Inflammatory macrophage treated with lipopolysaccharide for 4 hours (primary cell): ENCODE measurements at regions not wholly inside any gene's neighbourhood (a gene's known extent, or its start where the extent isn't known, plus 50 kb on each side); places are given as distances from the start of the nearest gene placed in this dataset.
"Not testable (repeated sequence)": the region's sequence is repeated elsewhere in the genome, so short reads cannot be mapped to it uniquely, and the experiment has no call there.

Source experiments
- DNase-seq: peaks from one replicate; pipeline ENCODE4 v3.0.0-alpha.2; 2020

GRCh38 chr4:24195991-24196736 lies 306.3 kb upstream of the PPARGC1A start:
- DNase-seq = no peak

- DNase-seq = no peak
Observed at GRCh38 chr4:24192018-24192641, 302.3 kb upstream of the PPARGC1A start.

DNA sequence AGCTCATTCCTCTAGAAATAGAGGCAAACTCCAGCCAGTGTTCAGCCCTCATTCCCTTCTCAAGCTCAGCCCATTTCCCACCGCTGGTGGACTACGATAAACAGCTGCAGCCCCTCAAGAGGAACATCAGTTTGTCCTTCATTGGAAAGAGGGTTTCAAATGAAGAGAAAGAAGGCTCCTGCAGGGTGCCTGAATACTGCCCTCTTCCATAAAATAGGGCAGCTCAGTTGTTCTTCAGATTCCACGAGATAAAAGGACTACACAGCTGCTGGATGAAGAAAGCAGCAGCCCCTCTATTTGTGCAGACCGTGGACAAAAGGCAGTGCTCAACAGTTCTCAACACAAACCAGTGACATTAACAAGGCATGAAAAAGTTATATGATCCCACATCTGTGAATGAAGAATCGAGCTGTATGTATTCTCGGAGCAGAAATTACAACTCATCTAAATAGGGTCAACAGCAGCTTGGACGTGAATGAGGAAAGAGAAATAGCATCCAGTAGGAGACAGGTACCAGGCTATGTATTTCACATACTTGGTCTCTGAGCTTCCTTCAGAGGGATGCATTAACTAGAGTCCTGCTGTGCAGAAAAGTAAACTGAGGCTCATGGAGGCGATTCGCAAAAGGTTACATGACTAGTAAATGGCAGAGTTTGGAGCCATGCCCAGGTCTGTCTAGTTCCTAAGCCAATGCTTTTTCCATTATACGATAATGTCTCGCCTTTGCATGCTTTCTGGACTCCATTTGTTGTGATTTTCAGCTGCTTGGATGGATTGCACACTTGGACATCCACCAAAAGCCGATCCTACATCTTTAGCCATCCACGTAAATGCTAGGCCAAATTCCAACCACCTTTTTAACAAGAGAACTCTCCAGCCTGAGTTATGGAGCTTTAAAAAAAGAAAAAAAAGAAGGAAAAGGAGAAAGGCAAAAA lies 301.2 kb upstream of the PPARGC1A start:
- no peak for DNase-seq

DNA sequence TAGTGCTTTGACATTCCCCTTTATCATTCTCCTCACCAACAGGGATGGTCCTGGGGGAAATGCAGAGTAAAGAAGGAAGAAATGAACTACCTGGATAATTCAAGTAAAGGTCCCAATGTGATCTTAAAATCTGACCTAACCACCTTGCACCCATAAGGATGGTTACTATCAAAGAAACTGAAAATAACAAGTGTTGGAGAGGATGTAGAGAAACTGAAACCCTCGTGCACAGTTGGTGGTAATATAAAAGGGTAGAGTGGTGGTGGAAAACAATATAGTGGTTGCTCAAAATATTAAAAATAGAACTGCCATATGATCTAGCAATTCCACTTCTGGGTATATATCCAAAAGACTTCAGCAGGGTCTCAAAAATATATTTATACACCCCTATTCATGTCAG lies 298.6 kb upstream of the PPARGC1A start:
- DNase-seq = no peak

DNA sequence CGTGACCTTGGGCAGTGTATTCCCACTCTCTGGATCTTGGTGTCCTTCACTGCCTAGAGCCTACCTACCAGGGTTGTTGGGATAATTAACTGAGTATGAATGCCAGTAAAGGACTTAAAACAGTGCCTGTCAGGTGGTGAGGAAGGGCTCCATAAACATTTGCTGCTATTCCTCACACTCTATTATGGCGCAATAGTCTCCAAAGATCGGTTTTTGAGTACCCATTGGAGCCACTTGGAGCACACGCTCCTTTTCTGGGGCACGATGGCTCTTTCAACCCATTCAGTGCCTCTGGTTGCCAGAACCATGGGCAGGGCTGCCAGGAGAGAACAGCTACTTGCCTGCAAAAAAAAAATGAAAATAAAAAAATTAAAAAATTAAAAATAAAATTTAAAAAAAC lies 296.6 kb upstream of the PPARGC1A start:
- no peak for DNase-seq

DNA sequence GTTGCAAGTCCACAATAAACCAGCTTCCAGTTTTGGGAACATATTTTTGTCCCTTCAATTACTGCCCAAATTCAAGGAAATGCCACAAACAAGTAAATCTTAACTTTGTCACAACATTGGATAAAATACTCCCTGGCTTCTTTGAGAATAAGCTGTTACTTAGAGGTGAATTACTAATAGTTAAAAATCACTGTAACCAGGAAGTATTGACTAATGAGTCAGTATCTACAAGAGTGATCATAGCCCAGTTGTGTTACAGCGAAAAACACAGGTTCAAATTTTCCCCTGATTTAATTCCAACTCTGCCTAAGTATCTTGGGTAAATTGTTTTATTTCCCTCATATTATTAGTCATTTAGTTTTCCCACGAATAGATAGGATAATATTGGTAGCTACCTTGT lies 291.2 kb upstream of the PPARGC1A start:
- no peak for DNase-seq

DNA sequence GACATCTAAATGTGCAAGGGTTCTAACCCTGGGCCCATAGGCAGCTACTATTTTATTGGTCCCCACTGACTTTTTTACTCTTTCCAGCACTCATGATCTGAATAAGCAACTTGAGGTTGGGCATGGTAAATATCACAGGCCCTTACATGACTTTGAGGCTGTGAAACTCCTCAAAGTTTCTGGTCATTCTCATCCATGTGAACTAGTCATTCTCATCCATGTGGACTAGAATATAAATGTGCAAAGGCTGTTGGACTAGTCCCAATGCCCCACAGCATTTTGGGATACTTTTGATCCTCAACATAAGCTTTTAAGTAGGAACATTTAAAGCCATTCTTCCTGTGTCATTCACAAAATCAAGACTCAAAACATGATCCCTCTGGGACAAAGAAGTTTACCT lies 290.7 kb upstream of the PPARGC1A start:
- DNase-seq = no peak

- no peak for DNase-seq
Observed at GRCh38 chr4:24179201-24179840, 289.5 kb upstream of the PPARGC1A start.

DNA sequence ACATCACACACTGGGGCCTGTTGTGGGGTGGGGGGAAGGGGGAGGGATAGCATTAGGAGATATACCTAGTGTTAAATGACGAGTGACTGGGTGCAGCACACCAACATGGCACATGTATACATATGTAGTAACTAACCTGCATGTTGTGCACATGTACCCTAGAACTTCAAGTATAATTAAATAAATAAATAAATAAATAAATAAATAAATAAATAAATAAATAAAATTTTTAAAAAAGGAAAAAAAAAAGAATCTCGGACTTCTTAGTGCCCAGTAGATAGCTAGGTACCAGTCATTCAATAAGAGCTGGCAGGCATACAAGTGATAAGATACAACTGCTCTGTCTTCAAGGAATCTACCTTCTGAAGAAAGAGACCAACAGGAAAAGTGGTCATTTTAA lies 287.6 kb upstream of the PPARGC1A start:
- DNase-seq = not testable (repeated sequence)

- no peak for DNase-seq
Observed at GRCh38 chr4:24175707-24176106, 285.9 kb upstream of the PPARGC1A start.

DNA sequence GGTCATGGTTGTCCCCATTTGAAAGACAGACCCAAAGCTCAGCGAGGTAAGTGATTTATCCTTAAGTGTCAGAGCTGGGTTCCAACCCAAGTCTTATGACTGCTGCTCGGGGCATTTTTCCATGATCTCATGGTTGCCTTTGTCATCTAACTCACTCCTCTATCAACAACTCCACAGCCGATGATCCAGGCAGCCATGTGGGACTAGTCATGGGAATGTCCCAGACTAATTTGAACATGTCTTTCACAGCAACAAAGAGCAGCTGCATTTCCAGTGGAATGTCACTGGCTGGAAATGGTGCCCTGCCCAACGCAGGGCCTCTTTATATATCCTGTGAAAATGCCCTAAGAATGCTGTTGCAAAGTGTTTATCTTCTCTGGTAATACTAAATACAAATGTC lies 284.8 kb upstream of the PPARGC1A start:
- DNase-seq = no peak

- DNase-seq = no peak
Observed at GRCh38 chr4:24172406-24172805, 282.6 kb upstream of the PPARGC1A start.

- DNase-seq = no peak
Observed at GRCh38 chr4:24169956-24170355, 280.1 kb upstream of the PPARGC1A start.

GRCh38 chr4:24168658-24169057 lies 278.8 kb upstream of the PPARGC1A start:
- DNase-seq = no peak

DNA sequence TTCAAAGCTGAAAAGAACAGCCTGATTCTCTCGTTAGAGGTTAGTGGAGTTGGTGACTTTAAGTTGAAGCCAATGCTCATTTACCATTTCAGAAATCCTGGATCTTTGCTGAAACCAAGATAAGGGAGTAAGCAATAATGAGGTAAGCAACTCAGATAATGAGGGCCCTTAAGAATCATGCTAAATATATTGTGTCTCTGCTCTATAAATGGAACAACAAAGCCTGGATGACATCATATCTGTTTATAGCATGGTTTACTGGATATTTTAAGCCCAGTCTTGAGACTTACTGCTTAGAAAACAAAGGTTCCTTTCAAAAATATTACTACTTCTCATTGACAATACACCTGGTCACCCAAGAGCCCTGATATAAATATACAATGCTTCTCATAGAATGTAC lies 276.7 kb upstream of the PPARGC1A start:
- no peak for DNase-seq

DNA sequence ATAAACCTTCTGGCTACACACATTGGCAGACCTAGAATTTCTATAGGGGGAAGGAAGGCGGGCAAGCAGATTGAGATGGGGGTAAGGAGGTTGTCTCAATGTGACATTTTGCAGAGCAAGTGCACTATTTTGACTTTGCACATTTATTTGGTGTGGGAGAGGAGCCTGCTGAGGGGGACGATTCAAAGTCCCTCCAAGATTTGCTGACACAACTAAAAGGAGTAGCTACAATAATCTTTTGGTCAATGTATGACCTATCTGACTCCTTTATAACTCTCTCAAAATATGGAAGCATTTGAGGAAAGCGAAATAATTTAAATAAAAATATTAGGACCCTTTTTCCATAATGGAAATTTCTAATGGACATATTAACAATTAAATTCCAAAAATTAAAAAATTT lies 274.9 kb upstream of the PPARGC1A start:
- no peak for DNase-seq

GRCh38 chr4:24164054-24164693 lies 274.3 kb upstream of the PPARGC1A start:
- no peak for DNase-seq

- DNase-seq = no peak
Observed at GRCh38 chr4:24163314-24163713, 273.5 kb upstream of the PPARGC1A start.

- DNase-seq = no peak
Observed at GRCh38 chr4:24160358-24160757, 270.5 kb upstream of the PPARGC1A start.

- no peak for DNase-seq
Observed at GRCh38 chr4:24158031-24158430, 268.2 kb upstream of the PPARGC1A start.

GRCh38 chr4:24150034-24150433 lies 260.2 kb upstream of the PPARGC1A start:
- no peak for DNase-seq

- DNase-seq = no peak
Observed at GRCh38 chr4:24146127-24146526, 256.3 kb upstream of the PPARGC1A start.

DNA sequence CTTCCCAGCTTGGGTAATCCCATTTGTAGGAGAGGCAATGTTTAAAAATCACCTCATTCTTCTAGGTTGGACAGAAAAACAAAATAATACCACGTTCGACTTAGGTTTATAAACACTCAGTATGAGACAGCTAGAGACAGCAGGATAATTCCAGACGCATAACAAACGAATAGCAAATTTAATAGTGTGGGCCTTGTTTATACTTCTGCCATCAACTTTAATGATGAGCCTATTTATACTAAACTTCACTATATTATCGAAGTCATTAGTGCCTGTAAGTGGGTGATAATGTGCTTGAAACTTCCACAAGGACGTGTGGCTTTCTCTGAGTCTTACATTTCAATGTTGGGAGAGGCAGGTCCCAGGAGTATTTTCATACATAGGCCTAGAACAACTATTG lies 255.7 kb upstream of the PPARGC1A start:
- DNase-seq = no peak
